RWPE2 (cell line): ENCODE measurements at regions not wholly inside any gene's neighbourhood (a gene's known extent, or its start where the extent isn't known, plus 50 kb on each side); places are given as distances from the start of the nearest gene placed in this dataset.

ENCODE experiments used
- ATAC-seq: fragments of 200-7000 bp; cut with Tn5 transposase; 3 replicates; pipeline ENCODE4 v1.9.1; 2021; ENCODE audit warnings: low read depth
- DNase-seq: peaks from one replicate; pipeline ENCODE4 v3.0.0-alpha.2; 2020; ENCODE audit warnings: low spot score
- H3K27ac ChIP-seq: fragments of 450-650 bp; 2 replicates; pipeline ENCODE4 v1.5.1; 2017; ENCODE audit warnings: mild to moderate bottlenecking; ENCODE audit not compliant: poor library complexity, severe bottlenecking
- H3K27me3 ChIP-seq: fragments of 250-450 bp; sonication (Bioruptor Pico); 2 replicates; pipeline ENCODE4 v1.5.1; 2021; ENCODE audit warnings: mild to moderate bottlenecking, moderate library complexity; ENCODE audit not compliant: insufficient read depth, poor library complexity, severe bottlenecking
- H3K36me3 ChIP-seq: fragments of 250-450 bp; sonication (Bioruptor Pico); 2 replicates; pipeline ENCODE4 v1.5.1; 2020; ENCODE audit warnings: low read depth, mild to moderate bottlenecking, moderate library complexity
- H3K4me1 ChIP-seq: fragments of 250-450 bp; sonication (Bioruptor Pico); 2 replicates; pipeline ENCODE4 v1.5.1; 2021; ENCODE audit warnings: mild to moderate bottlenecking, moderate library complexity; ENCODE audit not compliant: insufficient read depth, poor library complexity, severe bottlenecking
- H3K4me3 ChIP-seq: fragments of 250-450 bp; sonication (Bioruptor Pico); 2 replicates; pipeline ENCODE4 v1.5.1; 2021; ENCODE audit warnings: mild to moderate bottlenecking, moderate library complexity; ENCODE audit not compliant: severe bottlenecking
- H3K9me3 ChIP-seq: fragments of 250-450 bp; sonication (Bioruptor Pico); 2 replicates; pipeline ENCODE4 v1.5.1; 2021; ENCODE audit warnings: mild to moderate bottlenecking, moderate library complexity; ENCODE audit not compliant: severe bottlenecking
- TF ChIP-seq, protein P1 (sequence below): fragments of 450-650 bp; IDR thresholded peaks from one replicate; pipeline ENCODE4 v1.5.1; 2017; ENCODE audit warnings: mild to moderate bottlenecking, moderate library complexity; ENCODE audit not compliant: poor library complexity, severe bottlenecking

DNA sequence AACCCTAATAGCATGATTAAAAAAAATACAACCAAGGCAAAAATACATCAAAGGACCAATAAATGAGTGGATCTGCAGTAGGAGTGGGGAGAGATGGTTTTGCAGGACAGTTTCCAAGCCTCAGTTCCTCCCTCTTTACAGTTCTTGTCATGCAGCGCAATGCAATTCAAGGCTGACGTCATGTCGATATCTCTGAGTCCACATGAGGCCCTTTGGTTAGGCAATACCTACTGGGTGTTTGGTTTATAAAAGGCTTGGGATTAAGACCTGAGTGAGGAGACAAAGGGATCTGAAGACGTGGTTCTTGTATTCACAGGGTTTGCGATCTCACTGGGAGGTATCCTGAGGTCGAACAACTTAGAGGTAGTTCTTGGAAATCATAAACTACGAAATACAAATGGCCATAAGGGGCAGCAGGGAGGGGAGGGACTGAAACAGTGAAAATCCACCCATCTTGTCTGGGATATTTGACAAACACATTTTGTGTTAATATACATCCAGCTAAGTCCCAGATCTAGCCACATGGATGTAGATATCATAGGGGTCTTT, 441.0 kb downstream of the FUT8 start:
- Histone ChIP-seq H3K27ac (no peak overlapping the region), H3K9me3 (no peaks in the 10 kb centered on the region), H3K27me3 (no peaks in the 10 kb centered on the region), H3K4me1 (no peaks in the 10 kb centered on the region), H3K4me3 (no peak overlapping the region), H3K36me3 (no peaks in the 10 kb centered on the region)
- TF ChIP-seq, protein P1, sequence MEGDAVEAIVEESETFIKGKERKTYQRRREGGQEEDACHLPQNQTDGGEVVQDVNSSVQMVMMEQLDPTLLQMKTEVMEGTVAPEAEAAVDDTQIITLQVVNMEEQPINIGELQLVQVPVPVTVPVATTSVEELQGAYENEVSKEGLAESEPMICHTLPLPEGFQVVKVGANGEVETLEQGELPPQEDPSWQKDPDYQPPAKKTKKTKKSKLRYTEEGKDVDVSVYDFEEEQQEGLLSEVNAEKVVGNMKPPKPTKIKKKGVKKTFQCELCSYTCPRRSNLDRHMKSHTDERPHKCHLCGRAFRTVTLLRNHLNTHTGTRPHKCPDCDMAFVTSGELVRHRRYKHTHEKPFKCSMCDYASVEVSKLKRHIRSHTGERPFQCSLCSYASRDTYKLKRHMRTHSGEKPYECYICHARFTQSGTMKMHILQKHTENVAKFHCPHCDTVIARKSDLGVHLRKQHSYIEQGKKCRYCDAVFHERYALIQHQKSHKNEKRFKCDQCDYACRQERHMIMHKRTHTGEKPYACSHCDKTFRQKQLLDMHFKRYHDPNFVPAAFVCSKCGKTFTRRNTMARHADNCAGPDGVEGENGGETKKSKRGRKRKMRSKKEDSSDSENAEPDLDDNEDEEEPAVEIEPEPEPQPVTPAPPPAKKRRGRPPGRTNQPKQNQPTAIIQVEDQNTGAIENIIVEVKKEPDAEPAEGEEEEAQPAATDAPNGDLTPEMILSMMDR = no peak
- ATAC-seq (no peak), DNase-seq (no peak)

DNA sequence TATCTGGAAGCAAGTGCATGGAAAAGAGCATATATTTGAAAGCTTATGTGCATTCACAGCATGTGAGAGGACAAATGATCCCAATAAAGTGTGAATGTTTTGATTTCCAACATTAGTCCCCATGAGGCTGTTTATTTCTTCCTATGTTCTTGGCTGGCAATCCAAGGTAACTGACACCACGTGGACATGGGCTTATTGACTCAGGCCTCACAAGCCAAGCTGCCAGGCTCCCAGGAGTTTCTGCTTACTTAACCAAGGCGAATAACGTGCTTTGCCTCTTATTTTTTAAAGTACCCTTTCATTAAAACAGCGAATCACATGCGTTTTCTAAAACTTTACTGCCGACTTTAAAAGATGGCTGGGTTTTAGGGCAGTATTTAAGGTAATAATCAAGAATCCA, 441.7 kb downstream of the FUT8 start:
- Histone ChIP-seq H3K27me3 (no peaks in the 10 kb centered on the region), H3K4me3 (no peak overlapping the region), H3K9me3 (no peaks in the 10 kb centered on the region), H3K27ac (no peak overlapping the region), H3K36me3 (no peaks in the 10 kb centered on the region), H3K4me1 (no peaks in the 10 kb centered on the region)
- TF ChIP-seq, protein P1 = no peak
- DNase-seq = no peak
- ATAC-seq = no peak

DNA sequence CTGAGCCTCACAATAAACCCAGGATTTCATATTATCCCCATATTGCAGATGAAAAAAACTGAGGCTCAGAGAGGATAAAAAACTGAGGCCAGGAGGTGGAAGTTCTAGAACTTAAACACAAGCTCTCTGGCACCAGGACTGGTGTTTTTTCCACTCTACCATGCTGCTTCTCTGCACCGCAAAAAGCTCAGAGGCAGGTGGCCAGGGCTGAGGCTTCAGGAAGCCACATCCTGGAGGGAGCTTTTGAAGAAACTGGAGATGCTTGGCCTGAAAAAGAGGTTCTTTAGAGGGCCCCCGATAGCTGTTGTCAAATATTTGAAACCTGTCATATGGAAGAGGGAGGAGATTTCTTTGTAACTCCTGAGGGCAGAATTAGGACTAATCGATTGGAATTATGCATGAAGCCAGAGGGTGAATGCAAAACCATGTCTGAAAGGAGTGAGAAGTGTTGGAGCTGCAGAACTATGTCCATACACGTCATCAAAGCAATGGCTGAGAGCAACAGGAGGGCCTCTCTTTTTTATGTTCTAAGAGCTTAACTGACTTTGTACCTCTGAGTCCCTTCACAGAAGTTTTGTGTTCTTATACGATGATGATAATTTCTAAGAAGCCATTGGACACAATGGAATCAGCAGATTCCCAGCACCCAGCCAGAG, 448.6 kb downstream of the FUT8 start:
- no peaks in the 10 kb centered on the region for H3K9me3 ChIP-seq
- no peaks in the 10 kb centered on the region for H3K4me1 ChIP-seq
- TF ChIP-seq, protein P1 = no peak
- ATAC-seq (no peak), DNase-seq (no peak)
- H3K27ac ChIP-seq = no peak overlapping the region
- H3K36me3 ChIP-seq = no peaks in the 10 kb centered on the region
- no peak overlapping the region for H3K4me3 ChIP-seq
- H3K27me3 ChIP-seq = peaks cover 6% of the 10 kb centered on the region

DNA sequence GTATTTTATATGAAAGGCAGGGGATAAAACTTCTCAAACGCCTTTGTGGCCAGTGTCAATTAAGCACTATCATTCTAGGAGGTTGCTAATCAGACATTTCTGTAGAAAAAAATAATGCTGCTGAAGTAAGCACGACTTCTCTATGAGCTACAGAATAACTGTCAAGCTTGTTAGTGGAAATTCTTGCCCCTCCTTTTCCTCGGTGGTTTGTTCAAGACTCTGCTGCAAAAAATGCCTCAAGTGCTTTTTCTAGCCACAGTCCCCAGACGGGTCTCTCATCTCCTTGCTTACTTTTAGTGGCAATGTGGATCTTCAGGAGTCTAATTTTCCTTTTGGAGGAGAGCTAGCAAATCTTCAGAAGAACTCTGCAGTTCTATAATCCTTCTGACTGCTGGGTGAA, 452.0 kb downstream of the FUT8 start:
- no peak overlapping the region for H3K27ac ChIP-seq
- H3K36me3 ChIP-seq = no peaks in the 10 kb centered on the region
- TF ChIP-seq, protein P1 = no peak
- no peak overlapping the region for H3K4me3 ChIP-seq
- DNase-seq = no peak
- no peak for ATAC-seq
- H3K9me3 ChIP-seq = no peaks in the 10 kb centered on the region
- peaks cover 6% of the 10 kb centered on the region for H3K27me3 ChIP-seq
- H3K4me1 ChIP-seq = no peaks in the 10 kb centered on the region

DNA sequence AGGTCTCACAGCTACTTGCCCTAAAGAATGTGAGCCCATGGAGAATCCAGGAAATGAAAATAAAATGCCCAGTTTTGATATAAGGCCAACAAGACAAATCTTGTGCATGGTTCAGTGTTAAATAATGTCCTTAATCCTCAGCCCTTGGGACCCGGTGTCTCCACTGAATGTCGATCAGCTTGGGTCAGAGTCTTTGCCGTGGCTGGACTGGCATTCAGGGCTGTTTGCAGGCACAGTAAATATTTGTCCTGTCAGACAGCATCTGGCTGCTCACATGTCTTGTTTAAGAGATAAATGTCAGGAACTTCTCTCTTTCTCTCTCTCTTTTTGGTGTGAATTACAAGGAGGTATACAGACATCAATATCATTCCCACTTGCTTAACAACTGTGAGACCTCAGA, 452.5 kb downstream of the FUT8 start:
- Histone ChIP-seq H3K9me3 (no peaks in the 10 kb centered on the region), H3K4me3 (no peak overlapping the region), H3K36me3 (no peaks in the 10 kb centered on the region), H3K4me1 (no peaks in the 10 kb centered on the region), H3K27ac (no peak overlapping the region), H3K27me3 (peaks cover 6% of the 10 kb centered on the region)
- ATAC-seq (no peak), DNase-seq (no peak)
- TF ChIP-seq, protein P1 = no peak
